Panc1 (cell line): ENCODE measurements at regions not wholly inside any gene's neighbourhood (a gene's known extent, or its start where the extent isn't known, plus 50 kb on each side); places are given as distances from the start of the nearest gene placed in this dataset.

ENCODE experiments used
- ATAC-seq: fragments of 200-7000 bp; cut with Tn5 transposase; 2 replicates; pipeline ENCODE4 v1.9.1; 2020; ENCODE audit warnings: mild to moderate bottlenecking, moderate library complexity
- BruUV-seq: library from RNA; stranded (reverse); fragments of 400-500 nt; replicated peaks from 2 replicates; lab custom pipeline; 2021; lab: Mats Ljungman, UMichigan
- CTCF ChIA-PET: fragments of 300-600 bp; sonication (Branson Sonifier 250); formaldehyde crosslinking; loops from one replicate; lab custom pipeline; 2022; ENCODE audit warnings: antibody characterized with exemption; lab: Charles Lee
- POLR2A ChIA-PET: fragments of 300-600 bp; sonication (Branson Sonifier 250); formaldehyde crosslinking; loops from one replicate; lab custom pipeline; 2022; ENCODE audit warnings: antibody characterized with exemption; lab: Charles Lee
- DNase-seq: peaks from one replicate; pipeline ENCODE4 v3.0.0-alpha.2; 2010; ENCODE audit warnings: low read depth, low spot score
- H3K27ac ChIP-seq: 2 replicates; pipeline ENCODE4 v1.5.1; 2011; ENCODE audit warnings: mild to moderate bottlenecking, low read length, inconsistent platforms
- H3K27me3 ChIP-seq: fragments of 200-500 bp; sonication (Bioruptor generic); 2 replicates; pipeline ENCODE4 v1.6.0; 2014; ENCODE audit warnings: low read length, inconsistent platforms; ENCODE audit not compliant: control insufficient read depth, insufficient read depth
- H3K36me3 ChIP-seq: fragments of 200-500 bp; sonication (Bioruptor generic); 2 replicates; pipeline ENCODE4 v1.5.1; 2014; ENCODE audit warnings: inconsistent platforms, mild to moderate bottlenecking, low read length, moderate library complexity; ENCODE audit not compliant: control insufficient read depth, insufficient read depth
- H3K4me1 ChIP-seq: 2 replicates; pipeline ENCODE4 v1.5.1; 2011; ENCODE audit warnings: inconsistent platforms, mild to moderate bottlenecking, low read length, moderate library complexity; ENCODE audit not compliant: control insufficient read depth, insufficient read depth
- H3K4me3 ChIP-seq, 2 experiments: 2 replicates each; pipeline ENCODE4 v1.5.1; 2011 to 2012; ENCODE audit warnings: low read depth in 2 of 2, low read length in 2 of 2, mild to moderate bottlenecking in 2 of 2, inconsistent platforms in 1 of 2, moderate library complexity in 1 of 2
- H3K9me3 ChIP-seq: fragments of 200-500 bp; sonication (Bioruptor generic); 2 replicates; pipeline ENCODE4 v1.5.1; 2014; ENCODE audit warnings: low read depth, mild to moderate bottlenecking, inconsistent platforms, low read length, moderate library complexity; ENCODE audit not compliant: control insufficient read depth, insufficient read depth
- CTCF ChIP-seq: fragments of 450-650 bp; IDR thresholded peaks from 2 replicates; pipeline ENCODE4 v1.5.1; 2017; ENCODE audit warnings: mild to moderate bottlenecking
- POLR2AphosphoS5 ChIP-seq: IDR thresholded peaks from 2 replicates; pipeline ENCODE4 v1.6.1; 2012; ENCODE audit warnings: mild to moderate bottlenecking, low read depth, low read length, moderate library complexity
- REST ChIP-seq, 2 experiments: IDR thresholded peaks; 2 replicates each; pipeline ENCODE4 v1.6.1; 2011 to 2012; ENCODE audit warnings: low read depth in 2 of 2, control low read depth in 1 of 2, low read length in 1 of 2, mild to moderate bottlenecking in 1 of 2, moderate library complexity in 1 of 2; ENCODE audit not compliant: insufficient read depth in 1 of 2
- SIN3A ChIP-seq: IDR thresholded peaks from 2 replicates; pipeline ENCODE4 v1.6.1; 2012; ENCODE audit warnings: low read depth, mild to moderate bottlenecking, low read length, moderate library complexity, borderline replicate concordance; ENCODE audit not compliant: insufficient read depth
- TCF7L2 ChIP-seq: IDR thresholded peaks from 2 replicates; pipeline ENCODE4 v1.6.1; 2011; ENCODE audit warnings: mild to moderate bottlenecking, low read depth, low read length, inconsistent platforms
- in situ Hi-C: cut with HindIII; loops from 2 replicates; pipeline ENCODE4 v1.10.0; 2016; ENCODE audit warnings: low sequenced_read_pairs, low pct_unique_long_range_greater_than_20kb
- intact Hi-C: fragments of 100-400 bp; cut with micrococcal nuclease; formaldehyde crosslinking; loops from one replicate; pipeline ENCODE4 v1.10.0; 2022; ENCODE audit not compliant: unreplicated experiment

DNA sequence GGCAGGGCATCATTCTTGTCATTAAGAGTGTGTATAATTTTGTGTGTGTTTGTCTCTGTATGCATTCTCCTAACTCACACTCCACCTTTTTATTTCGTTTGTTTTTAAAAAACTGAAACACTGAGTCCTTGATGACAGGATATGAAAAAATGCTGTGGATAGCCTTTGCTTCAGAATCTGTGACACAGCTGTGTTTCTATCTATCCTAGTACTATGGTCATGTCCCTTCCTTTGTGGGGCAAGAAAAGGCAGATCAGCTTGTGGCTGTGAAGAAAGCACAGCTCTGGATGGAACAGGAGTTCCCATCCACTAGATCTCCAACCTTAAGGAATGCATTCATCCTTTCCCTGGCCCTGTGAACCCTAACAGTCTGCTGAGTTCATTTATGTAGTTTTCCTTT is 60.3 kb downstream of the OTOL1 start:
- no TSS peak for BruUV-seq

DNA sequence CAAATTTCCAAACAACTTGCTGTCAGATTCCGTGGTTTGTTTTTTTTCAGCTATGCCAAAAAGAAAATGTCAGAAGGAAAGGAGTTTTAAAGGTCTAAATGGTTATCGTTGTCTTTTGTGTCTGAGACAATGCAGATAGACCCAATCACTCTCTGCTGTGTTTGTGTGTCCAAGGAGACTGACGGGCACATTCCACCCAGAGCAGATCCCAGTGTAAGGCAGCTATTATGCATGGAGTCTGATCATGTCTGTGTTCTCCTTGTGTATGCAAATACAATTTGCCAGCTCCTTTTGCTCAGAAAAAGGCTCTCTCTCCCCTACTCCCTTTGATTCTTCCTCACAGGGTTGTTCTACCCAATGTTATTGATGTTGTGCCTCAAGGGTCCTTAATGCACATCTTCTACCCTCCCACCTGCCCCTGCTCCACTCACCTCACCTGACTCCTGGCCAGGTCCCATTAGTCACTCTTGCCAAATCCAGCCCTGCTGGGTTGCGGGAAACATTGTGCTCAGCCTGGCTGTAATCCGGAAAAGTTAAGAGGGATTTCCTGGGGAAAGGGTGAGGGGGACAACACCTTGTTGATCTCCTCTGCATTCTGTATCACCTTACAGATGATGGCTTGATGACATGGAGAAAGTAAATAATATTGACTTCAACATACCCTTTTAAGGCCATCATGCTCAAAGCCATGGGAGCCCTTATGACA is 61.0 kb downstream of the OTOL1 start:
- intact Hi-C loops, result no loop called here
- no TSS peak for BruUV-seq
- no peaks in the 10 kb centered on the region for H3K9me3 ChIP-seq
- no peaks in the 10 kb centered on the region for H3K36me3 ChIP-seq
- no peak overlapping the region for H3K4me3 ChIP-seq
- DNase-seq (no peak), ATAC-seq (no peak)
- no peak overlapping the region for H3K27ac ChIP-seq
- peaks cover 6% of the 10 kb centered on the region for H3K27me3 ChIP-seq
- no peak for TF ChIP-seq CTCF
- no peak for TF ChIP-seq POLR2AphosphoS5
- no peak for TF ChIP-seq TCF7L2
- no peak for TF ChIP-seq SIN3A
- no peak for TF ChIP-seq REST (IDR thresholded peaks at IDR 0.05; ENCODE audit: insufficient read depth in 1 of 2, low read depth in 2 of 2, low read length in 1 of 2)
- H3K4me1 ChIP-seq, result 0 out of 2 replicates have a peak, but pooled peaks cover 3% of the 10 kb centered on the region
- POLR2A ChIA-PET, result no interaction called here
- CTCF ChIA-PET, result no interaction called here
- in situ Hi-C loops, result no loop called here

More for the DNA sequence above, 60.3 kb downstream of the OTOL1 start:
- DNase-seq, result no peak
- no peak overlapping the region for H3K27ac ChIP-seq
- POLR2A ChIA-PET, result no interaction called here
- H3K4me1 ChIP-seq, result 0 out of 2 replicates have a peak, but pooled peaks cover 3% of the 10 kb centered on the region
- H3K9me3 ChIP-seq, result no peaks in the 10 kb centered on the region
- ATAC-seq, result no peak
- TF ChIP-seq CTCF (no peak), SIN3A (no peak), TCF7L2 (no peak), POLR2AphosphoS5 (no peak), REST (IDR thresholded peaks at IDR 0.05; ENCODE audit: insufficient read depth in 1 of 2, low read depth in 2 of 2, low read length in 1 of 2) (no peak)
- H3K36me3 ChIP-seq, result no peaks in the 10 kb centered on the region
- H3K27me3 ChIP-seq, result peaks cover 6% of the 10 kb centered on the region
- intact Hi-C loops (no loop called here), in situ Hi-C loops (no loop called here)
- no peak overlapping the region for H3K4me3 ChIP-seq
- CTCF ChIA-PET, result no interaction called here
